CD4-positive, alpha-beta T cell treated with Interferon alpha-2 for 1 hour (primary cell): ENCODE measurements at regions not wholly inside any gene's neighbourhood (a gene's known extent, or its start where the extent isn't known, plus 50 kb on each side); places are given as distances from the start of the nearest gene placed in this dataset.
"Not testable (repeated sequence)": the region's sequence is repeated elsewhere in the genome, so short reads cannot be mapped to it uniquely, and the experiment has no call there.

Experiments
- DNase-seq, 2 donors: peaks; one replicate each; pipeline ENCODE4 v3.0.0-alpha.2; 2020 to 2022

GRCh38 chr9:64920147-64920546 is 364.9 kb downstream of the FOXD4L5 start:
- not testable (repeated sequence) for DNase-seq

DNA sequence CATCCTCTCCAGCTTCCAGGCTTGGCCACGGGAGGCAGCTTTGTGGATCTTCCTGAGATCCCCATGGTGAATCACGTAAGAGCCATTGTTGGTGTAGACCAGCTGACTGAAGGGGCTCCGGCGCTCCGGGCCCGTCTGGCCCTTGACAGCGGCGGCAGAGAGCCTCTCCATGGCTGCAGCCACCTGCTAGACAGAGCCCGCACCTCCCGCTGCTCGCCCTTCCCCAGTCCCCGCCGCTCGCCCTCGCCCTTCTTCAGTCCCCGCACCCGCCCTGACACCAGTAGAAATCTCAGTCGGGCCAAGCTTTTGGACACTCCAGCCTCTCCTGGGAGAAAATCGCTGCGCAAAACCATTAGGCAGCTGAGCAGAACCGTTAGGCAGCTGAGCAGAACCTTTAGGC is 396.4 kb downstream of the FOXD4L5 start:
- not testable (repeated sequence) for DNase-seq

- DNase-seq: peak in 1 of 2 donors; percentile 47
Measured at GRCh38 chr9:64870594-64870993, 414.4 kb downstream of the FOXD4L5 start.
